AG09319 (cell line): ENCODE measurements at regions not wholly inside any gene's neighbourhood (a gene's known extent, or its start where the extent isn't known, plus 50 kb on each side); places are given as distances from the start of the nearest gene placed in this dataset.

Experiments
- DNase-seq: peaks from one replicate; pipeline ENCODE4 v3.0.0-alpha.2; 2010; ENCODE audit warnings: low read depth; ENCODE audit errors: extremely low read depth
- TF ChIP-seq, protein P1 (sequence below): IDR thresholded peaks from 2 replicates; pipeline ENCODE4 v1.5.1; 2011; ENCODE audit warnings: low read depth, mild to moderate bottlenecking, inconsistent platforms, low read length, moderate library complexity

- TF ChIP-seq, protein P1, sequence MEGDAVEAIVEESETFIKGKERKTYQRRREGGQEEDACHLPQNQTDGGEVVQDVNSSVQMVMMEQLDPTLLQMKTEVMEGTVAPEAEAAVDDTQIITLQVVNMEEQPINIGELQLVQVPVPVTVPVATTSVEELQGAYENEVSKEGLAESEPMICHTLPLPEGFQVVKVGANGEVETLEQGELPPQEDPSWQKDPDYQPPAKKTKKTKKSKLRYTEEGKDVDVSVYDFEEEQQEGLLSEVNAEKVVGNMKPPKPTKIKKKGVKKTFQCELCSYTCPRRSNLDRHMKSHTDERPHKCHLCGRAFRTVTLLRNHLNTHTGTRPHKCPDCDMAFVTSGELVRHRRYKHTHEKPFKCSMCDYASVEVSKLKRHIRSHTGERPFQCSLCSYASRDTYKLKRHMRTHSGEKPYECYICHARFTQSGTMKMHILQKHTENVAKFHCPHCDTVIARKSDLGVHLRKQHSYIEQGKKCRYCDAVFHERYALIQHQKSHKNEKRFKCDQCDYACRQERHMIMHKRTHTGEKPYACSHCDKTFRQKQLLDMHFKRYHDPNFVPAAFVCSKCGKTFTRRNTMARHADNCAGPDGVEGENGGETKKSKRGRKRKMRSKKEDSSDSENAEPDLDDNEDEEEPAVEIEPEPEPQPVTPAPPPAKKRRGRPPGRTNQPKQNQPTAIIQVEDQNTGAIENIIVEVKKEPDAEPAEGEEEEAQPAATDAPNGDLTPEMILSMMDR, result no peak
- DNase-seq, result no peak
Measured at GRCh38 chr2:129661935-129662334, 317.5 kb upstream of the RAB6C start.

DNA sequence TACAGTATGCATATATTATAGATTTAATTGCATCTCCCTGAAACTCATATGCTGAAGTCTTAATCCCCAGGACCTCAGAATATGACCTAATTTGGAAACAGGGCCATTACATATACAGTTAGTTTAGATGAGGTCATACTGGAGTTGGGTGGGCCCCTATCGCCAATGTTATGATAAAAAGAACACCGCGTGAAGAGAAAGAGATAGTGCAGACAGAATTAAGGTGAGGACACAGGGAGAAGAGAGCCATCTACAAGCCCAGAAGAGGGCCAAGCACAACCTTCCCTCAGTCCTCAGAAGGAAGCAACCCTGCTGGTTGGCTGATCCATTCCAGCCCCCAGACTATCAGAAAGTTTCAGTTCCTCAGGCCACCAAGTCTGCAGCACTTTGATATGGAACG is 311.9 kb upstream of the RAB6C start:
- TF ChIP-seq, protein P1, result no peak
- DNase-seq, result no peak

DNA sequence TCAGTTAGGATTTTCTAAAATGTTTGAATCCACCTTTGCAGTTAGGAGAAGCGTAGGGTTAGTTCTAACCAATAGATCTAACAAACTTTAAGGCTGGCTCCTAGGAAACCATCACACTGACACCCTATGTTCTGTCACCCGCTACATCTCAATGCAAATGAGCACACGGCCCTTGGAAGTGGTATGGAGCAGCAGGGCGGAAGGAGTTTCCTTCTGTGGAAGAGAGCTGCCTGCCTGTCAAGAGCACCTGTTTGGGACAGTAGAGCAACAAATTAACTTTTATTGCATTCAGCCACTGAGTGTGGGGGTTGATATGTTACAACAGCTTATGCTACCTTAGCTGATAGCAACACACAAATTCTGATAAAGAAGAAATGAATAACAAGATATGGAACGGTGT is 306.9 kb upstream of the RAB6C start:
- DNase-seq, result no peak
- TF ChIP-seq, protein P1, result no peak

DNA sequence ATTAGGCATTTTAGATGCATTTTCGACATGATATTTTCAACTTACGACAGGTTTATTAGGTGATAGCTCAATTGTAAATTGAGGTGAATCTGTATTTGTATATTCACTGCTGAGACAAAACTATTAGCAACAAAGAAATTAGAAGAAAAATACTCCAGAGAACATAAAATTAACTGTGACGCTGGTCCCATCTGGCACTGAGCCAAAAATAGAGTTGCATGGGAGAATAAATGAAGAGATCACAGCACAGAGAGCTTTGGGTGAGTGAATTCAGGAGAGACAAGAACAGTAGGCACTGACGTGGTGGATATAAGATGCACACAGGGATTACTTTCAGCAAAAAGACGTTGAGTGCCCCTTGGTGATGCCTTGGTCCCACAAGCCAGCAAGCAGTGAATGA is 306.2 kb upstream of the RAB6C start:
- DNase-seq, result no peak
- TF ChIP-seq, protein P1, result no peak

- TF ChIP-seq, protein P1, result no peak
- no peak for DNase-seq
Measured at GRCh38 chr2:129673847-129674711, 305.4 kb upstream of the RAB6C start.

DNA sequence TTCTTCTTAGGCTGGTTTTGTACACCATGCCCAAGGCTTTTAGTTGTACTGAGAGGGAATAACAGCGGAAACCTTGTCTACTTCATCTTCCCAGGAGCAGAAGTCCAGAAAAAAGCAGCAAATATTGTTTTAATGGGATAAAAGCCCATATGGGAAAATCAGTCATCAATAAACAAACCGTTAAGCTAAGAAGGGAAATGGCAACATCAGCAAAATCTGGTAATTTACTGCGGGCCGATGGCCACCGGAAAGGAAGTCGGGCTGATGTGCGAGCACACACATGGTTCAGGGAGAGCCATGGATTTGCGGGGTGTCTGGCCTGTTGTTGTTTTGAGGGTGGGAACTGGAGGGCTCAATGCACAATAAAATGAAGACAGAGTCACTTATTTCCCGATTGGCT is 300.7 kb upstream of the RAB6C start:
- TF ChIP-seq, protein P1, result no peak
- no peak for DNase-seq

- TF ChIP-seq, protein P1, result no peak
- DNase-seq, result no peak
Measured at GRCh38 chr2:129681788-129682187, 297.7 kb upstream of the RAB6C start.
